ENCODE measurements at regions not wholly inside any gene's neighbourhood (a gene's known extent, or its start where the extent isn't known, plus 50 kb on each side); places are given as distances from the start of the nearest gene placed in this dataset.
"Not testable (repeated sequence)": the region's sequence is repeated elsewhere in the genome, so short reads cannot be mapped to it uniquely, and the experiment has no call there.

DNA sequence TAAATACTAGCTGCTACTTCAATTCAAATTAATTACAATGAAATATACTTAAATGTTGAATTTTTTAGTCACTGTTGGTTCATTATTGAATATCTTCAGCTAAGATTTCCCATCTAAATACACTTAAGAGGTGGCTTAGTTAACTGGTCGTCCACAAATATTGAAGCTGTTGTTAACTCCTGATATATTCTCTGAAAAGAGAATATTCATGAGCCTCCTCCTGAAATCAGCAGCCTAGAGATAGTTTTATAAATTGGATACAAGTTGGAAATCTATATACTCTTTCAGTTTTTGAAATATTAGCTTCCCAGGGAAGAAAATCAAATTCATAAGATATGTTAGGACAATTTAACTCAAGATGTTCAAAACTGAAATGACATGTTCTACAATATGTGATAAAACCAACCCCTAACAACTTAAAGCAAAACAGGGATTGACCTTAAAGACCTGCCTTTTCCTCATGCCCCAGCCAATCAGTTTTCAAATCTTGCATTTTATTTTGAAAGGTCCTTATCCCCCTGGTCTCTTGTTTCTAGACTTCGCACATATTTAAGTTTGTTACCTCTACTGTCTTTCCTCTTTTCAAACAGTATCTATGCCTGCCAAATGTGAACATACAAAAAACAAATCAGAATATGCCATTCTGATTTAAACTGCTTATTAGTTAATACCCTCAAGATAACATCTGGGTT, 2784.9 kb downstream of the RPIA start:
- H3K27ac ChIP-seq (ENCODE audit: low read length); H3K9me3 Mint-ChIP-seq; DNase-seq; H3K36me3 Mint-ChIP-seq; H3K4me3 ChIP-seq (ENCODE audit: control insufficient read depth in 1 of 2, extremely low read depth in 1 of 2, low read length in 1 of 2); ATAC-seq (replicated peaks in 1 of 4); H3K9me3 ChIP-seq; POLR2A ChIA-PET; H3K4me1 Mint-ChIP-seq; H3K36me3 ChIP-seq (ENCODE audit: control insufficient read depth in 2 of 2, extremely low read depth in 1 of 2, insufficient read depth in 1 of 2, low read length in 1 of 2); CTCF ChIA-PET: not testable (repeated sequence)
- peaks cover 17 to 20% of the 10 kb centered on the region in 2 donors for H3K27me3 Mint-ChIP-seq
- H3K4me3 Mint-ChIP-seq: peak overlapping the region; percentile 72 to 83 (median 80)
- WGBS (ENCODE audit: insufficient coverage): no CpG with 5 or more reads among the region's 2 CpGs
- H3K27me3 ChIP-seq (replicated peaks in 1 of 2; ENCODE audit: control insufficient read depth in 2 of 2, extremely low read depth in 1 of 2, insufficient read depth in 2 of 2, low read length in 1 of 2): peaks cover 3 to 29% of the 10 kb centered on the region in 2 experiments
- peaks cover 2 to 22% of the 10 kb centered on the region in 2 experiments for H3K4me1 ChIP-seq (ENCODE audit: control insufficient read depth in 1 of 2, extremely low read depth in 1 of 2, insufficient read depth in 2 of 2, low read length in 2 of 2)
- peak overlapping the region in 1 of 2 donors; percentile 85 for H3K27ac Mint-ChIP-seq

GRCh38 chr2:91476936-91477246, 2785.4 kb downstream of the RPIA start:
- H3K4me3 ChIP-seq (ENCODE audit: control insufficient read depth in 1 of 2, extremely low read depth in 1 of 2, low read length in 1 of 2); H3K9me3 ChIP-seq; POLR2A ChIA-PET; H3K36me3 ChIP-seq (ENCODE audit: control insufficient read depth in 2 of 2, extremely low read depth in 1 of 2, insufficient read depth in 1 of 2, low read length in 1 of 2); ATAC-seq (replicated peaks in 1 of 4); H3K36me3 Mint-ChIP-seq; CTCF ChIA-PET; H3K27ac ChIP-seq (ENCODE audit: low read length); H3K4me1 Mint-ChIP-seq; H3K9me3 Mint-ChIP-seq: not testable (repeated sequence)
- Histone ChIP-seq H3K4me1 (ENCODE audit: control insufficient read depth in 1 of 2, extremely low read depth in 1 of 2, insufficient read depth in 2 of 2, low read length in 2 of 2) (peaks cover 2 to 22% of the 10 kb centered on the region in 2 experiments), H3K27me3 (replicated peaks in 1 of 2; ENCODE audit: control insufficient read depth in 2 of 2, extremely low read depth in 1 of 2, insufficient read depth in 2 of 2, low read length in 1 of 2) (peaks cover 3 to 31% of the 10 kb centered on the region in 2 experiments)
- H3K27me3 Mint-ChIP-seq: peaks cover 20 to 24% of the 10 kb centered on the region in 2 donors
- 2% methylated on average over 4 of the region's 25 CpGs for WGBS (ENCODE audit: insufficient coverage)
- H3K27ac Mint-ChIP-seq: peak overlapping the region; percentile 58 to 85
- peak overlapping the region; percentile 72 to 83 (median 80) for H3K4me3 Mint-ChIP-seq
- DNase-seq: peak in 1 of 35 experiments; percentile 4

GRCh38 chr2:91477291-91477690, 2785.8 kb downstream of the RPIA start:
- H3K36me3 Mint-ChIP-seq; H3K27ac ChIP-seq (ENCODE audit: low read length); POLR2A ChIA-PET; ATAC-seq (replicated peaks in 1 of 4); CTCF ChIA-PET; DNase-seq; H3K27ac Mint-ChIP-seq; H3K9me3 ChIP-seq; H3K9me3 Mint-ChIP-seq; H3K4me1 Mint-ChIP-seq; H3K36me3 ChIP-seq (ENCODE audit: control insufficient read depth in 2 of 2, extremely low read depth in 1 of 2, insufficient read depth in 1 of 2, low read length in 1 of 2): not testable (repeated sequence)
- peaks cover 2 to 22% of the 10 kb centered on the region in 2 experiments for H3K4me1 ChIP-seq (ENCODE audit: control insufficient read depth in 1 of 2, extremely low read depth in 1 of 2, insufficient read depth in 2 of 2, low read length in 2 of 2)
- H3K4me3 ChIP-seq (ENCODE audit: control insufficient read depth in 1 of 2, extremely low read depth in 1 of 2, low read length in 1 of 2): peak overlapping the region in 1 of 2 donors; percentile 4
- peak overlapping the region in 1 of 3 donors; percentile 80 for H3K4me3 Mint-ChIP-seq
- peaks cover 3 to 31% of the 10 kb centered on the region in 2 experiments for H3K27me3 ChIP-seq (replicated peaks in 1 of 2; ENCODE audit: control insufficient read depth in 2 of 2, extremely low read depth in 1 of 2, insufficient read depth in 2 of 2, low read length in 1 of 2)
- peaks cover 17 to 21% of the 10 kb centered on the region in 2 donors for H3K27me3 Mint-ChIP-seq
- 3% methylated on average over 36 of the region's 51 CpGs for WGBS (ENCODE audit: insufficient coverage)

DNA sequence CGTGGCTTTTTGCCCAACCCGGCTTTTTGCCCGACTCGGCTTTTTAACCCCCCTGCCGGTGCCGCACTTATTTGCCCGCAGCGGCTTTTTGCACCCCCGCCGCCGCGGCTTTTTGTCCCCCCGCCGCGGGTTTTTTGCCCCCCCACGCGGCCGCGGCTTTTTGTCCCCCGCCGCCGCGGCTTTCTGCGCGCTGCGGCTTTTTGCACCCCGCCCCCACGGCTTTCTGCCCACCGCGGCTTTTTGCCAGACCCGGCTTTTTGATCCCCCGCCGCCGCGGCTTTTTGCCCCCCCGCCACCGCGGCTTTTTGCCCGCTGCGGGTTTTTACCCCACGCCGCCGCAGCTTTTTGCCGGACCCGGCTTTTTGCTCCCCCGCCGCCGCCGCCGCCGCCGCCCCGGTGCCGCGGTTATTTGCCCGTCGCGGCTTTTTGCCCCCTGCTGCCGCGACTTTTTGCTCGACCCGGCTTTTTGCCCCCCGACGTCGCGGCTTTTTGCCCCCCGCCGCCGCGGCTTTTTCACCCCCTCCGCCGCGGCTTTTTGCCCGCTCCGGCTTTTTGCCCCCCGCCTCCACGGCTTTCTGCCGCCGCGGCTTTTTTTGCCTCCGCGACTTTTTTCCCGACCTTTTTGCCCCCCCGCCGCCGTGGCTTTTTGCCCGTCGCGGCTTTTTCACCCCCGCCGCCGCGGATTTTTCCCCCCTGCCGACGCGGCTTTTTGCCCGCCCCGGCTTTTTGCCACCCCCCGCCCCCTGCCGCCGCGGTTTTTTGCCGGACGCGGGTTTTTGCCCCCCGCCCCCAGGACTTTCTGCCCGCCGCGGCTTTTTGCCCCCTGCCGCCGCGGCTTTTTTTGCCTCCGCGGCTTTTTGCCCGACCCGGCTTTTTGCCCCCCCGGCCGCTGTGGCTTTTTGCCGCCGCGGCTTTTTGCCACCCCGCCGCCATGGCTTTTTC, 2786.5 kb downstream of the RPIA start:
- 2% methylated on average over 118 of the region's 123 CpGs for whole genome bisulfite sequencing (ENCODE audit: insufficient coverage)
- no peaks in the 10 kb centered on the region for H3K9me3 Mint-ChIP-seq

GRCh38 chr2:91478851-91479718, 2787.6 kb downstream of the RPIA start:
- H3K27me3 Mint-ChIP-seq: peaks cover 17 to 20% of the 10 kb centered on the region in 2 donors
- peak in 1 of 35 experiments; percentile 22 for DNase-seq
- ATAC-seq (replicated peaks in 1 of 4); H3K9me3 ChIP-seq; H3K4me1 Mint-ChIP-seq; H3K9me3 Mint-ChIP-seq; H3K36me3 Mint-ChIP-seq; H3K36me3 ChIP-seq (ENCODE audit: control insufficient read depth in 2 of 2, extremely low read depth in 1 of 2, insufficient read depth in 1 of 2, low read length in 1 of 2); CTCF ChIA-PET; H3K27ac ChIP-seq (ENCODE audit: low read length): not testable (repeated sequence)
- Histone ChIP-seq H3K27me3 (replicated peaks in 1 of 2; ENCODE audit: control insufficient read depth in 2 of 2, extremely low read depth in 1 of 2, insufficient read depth in 2 of 2, low read length in 1 of 2) (peaks cover 3 to 31% of the 10 kb centered on the region in 2 experiments), H3K4me3 (ENCODE audit: control insufficient read depth in 1 of 2, extremely low read depth in 1 of 2, low read length in 1 of 2) (peak overlapping the region in 1 of 2 donors; percentile 31), H3K4me1 (ENCODE audit: control insufficient read depth in 1 of 2, extremely low read depth in 1 of 2, insufficient read depth in 2 of 2, low read length in 2 of 2) (peaks cover 2 to 22% of the 10 kb centered on the region in 2 experiments)
- POLR2A ChIA-PET: interaction anchor here in 1 of 2 donors (0.6 kb wide), 1 partner anchor 1156 kb away, joined by 4 read pairs; no protein-coding TSS in a partner anchor
- WGBS (ENCODE audit: insufficient coverage): under 1% methylated on average over 22 of the region's 70 CpGs
- peak overlapping the region in 2 of 3 donors; percentile 75 to 77 for H3K4me3 Mint-ChIP-seq
- peak overlapping the region in 1 of 2 donors; percentile 74 for H3K27ac Mint-ChIP-seq

More for the DNA sequence above, 2786.5 kb downstream of the RPIA start:
- peaks cover 19 to 22% of the 10 kb centered on the region in 2 donors for H3K27me3 Mint-ChIP-seq
- H3K9me3 ChIP-seq: no peaks in the 10 kb centered on the region
- ChIA-PET POLR2A (no interaction called here), CTCF (no interaction called here)
- H3K4me3 ChIP-seq (ENCODE audit: control insufficient read depth in 1 of 2, extremely low read depth in 1 of 2, low read length in 1 of 2): peak overlapping the region; percentile 4 to 31
- peaks cover 2 to 7% (median 4%) of the 10 kb centered on the region in 3 donors for H3K4me1 Mint-ChIP-seq
- no peak overlapping the region for H3K27ac Mint-ChIP-seq
- no peaks in the 10 kb centered on the region for H3K36me3 ChIP-seq (ENCODE audit: control insufficient read depth in 2 of 2, extremely low read depth in 1 of 2, insufficient read depth in 1 of 2, low read length in 1 of 2)
- H3K36me3 Mint-ChIP-seq: no peaks in the 10 kb centered on the region
- no peak overlapping the region for H3K27ac ChIP-seq (ENCODE audit: low read length)
- DNase-seq: peak in 6 of 35 experiments; percentile 3 to 34 (median 22)
- peaks cover 3 to 31% of the 10 kb centered on the region in 2 experiments for H3K27me3 ChIP-seq (replicated peaks in 1 of 2; ENCODE audit: control insufficient read depth in 2 of 2, extremely low read depth in 1 of 2, insufficient read depth in 2 of 2, low read length in 1 of 2)
- ATAC-seq (replicated peaks in 1 of 4): no peak
- peak overlapping the region; percentile 13 to 77 (median 13) for H3K4me3 Mint-ChIP-seq
- peaks cover 2 to 22% of the 10 kb centered on the region in 2 experiments for H3K4me1 ChIP-seq (ENCODE audit: control insufficient read depth in 1 of 2, extremely low read depth in 1 of 2, insufficient read depth in 2 of 2, low read length in 2 of 2)

- H3K9me3 ChIP-seq; CTCF ChIA-PET; H3K4me3 ChIP-seq (ENCODE audit: control insufficient read depth in 1 of 2, extremely low read depth in 1 of 2, low read length in 1 of 2); H3K4me1 Mint-ChIP-seq; H3K36me3 ChIP-seq (ENCODE audit: control insufficient read depth in 2 of 2, extremely low read depth in 1 of 2, insufficient read depth in 1 of 2, low read length in 1 of 2); H3K27me3 Mint-ChIP-seq; H3K36me3 Mint-ChIP-seq; POLR2A ChIA-PET; H3K4me3 Mint-ChIP-seq; H3K4me1 ChIP-seq (ENCODE audit: control insufficient read depth in 1 of 2, extremely low read depth in 1 of 2, insufficient read depth in 2 of 2, low read length in 2 of 2); H3K9me3 Mint-ChIP-seq; DNase-seq; ATAC-seq (replicated peaks in 1 of 4); H3K27me3 ChIP-seq (replicated peaks in 1 of 2; ENCODE audit: control insufficient read depth in 2 of 2, extremely low read depth in 1 of 2, insufficient read depth in 2 of 2, low read length in 1 of 2); H3K27ac Mint-ChIP-seq; H3K27ac ChIP-seq (ENCODE audit: low read length): not testable (repeated sequence)
- 14% methylated on average over 1 of the region's 4 CpGs for WGBS (ENCODE audit: insufficient coverage)
Measured at GRCh38 chr2:91485226-91485625, 2793.8 kb downstream of the RPIA start.

All from T-cell (primary cell).